ENCODE measurements at regions not wholly inside any gene's neighbourhood (a gene's known extent, or its start where the extent isn't known, plus 50 kb on each side); places are given as distances from the start of the nearest gene placed in this dataset.

- 0% methylated on average over 1 of the region's 1 CpG for WGBS (ENCODE audit: low lambda C conversion rate)
- intact Hi-C loops (cut with micrococcal nuclease; ENCODE audit: unreplicated experiment), result no loop called here
- BruUV-seq (replicated peaks), result no TSS peak
- in situ Hi-C loops (cut with HindIII; ENCODE audit: extremely low pct_ligation_motif_present, low pct_unique_long_range_greater_than_20kb), result no loop called here
- Histone ChIP-seq H3K36me3 (replicated peaks in 1 of 2; ENCODE audit: control insufficient read depth in 1 of 2, insufficient read depth in 2 of 2, low read length in 2 of 2) (no peaks in the 10 kb centered on the region), H3K4me1 (ENCODE audit: insufficient read depth, low read length) (no peaks in the 10 kb centered on the region), H4K20me1 (ENCODE audit: insufficient read depth, low read length) (no peaks in the 10 kb centered on the region), H3K9me3 (ENCODE audit: low read length) (no peaks in the 10 kb centered on the region), H3K27ac (ENCODE audit: extremely low read length, insufficient read depth, low read length) (no peak overlapping the region), H3K27me3 (ENCODE audit: control insufficient read depth in 1 of 2, insufficient read depth in 2 of 2, low read length in 2 of 2) (no peaks in the 10 kb centered on the region), H3K79me2 (ENCODE audit: insufficient read depth, low read length) (no peaks in the 10 kb centered on the region), H3K9ac (ENCODE audit: insufficient read depth, low read depth, low read length) (no peak overlapping the region), H3K4me3 (replicated peaks in 1 of 3; ENCODE audit: insufficient read depth in 1 of 3, low read depth in 2 of 3, low read length in 3 of 3) (no peak overlapping the region), H3K4me2 (ENCODE audit: low read depth, low read length) (no peak overlapping the region), H2AFZ (ENCODE audit: low read length) (no peak overlapping the region)
- FAIRE-seq, result no peak
- no peak for DNase-seq (ENCODE audit: low spot score)
- CTCF ChIA-PET (ENCODE audit: low intra/inter-chr PET ratio, low total read pairs), result no interaction called here
- TF ChIP-seq NFKBIZ (CRISPR knock-in tag; IDR thresholded peaks at IDR 0.05) (no peak), ZNF263 (CRISPR knock-in tag; IDR thresholded peaks at IDR 0.05) (no peak), IRF1 (CRISPR knock-in tag; IDR thresholded peaks at IDR 0.05; ENCODE audit: low read depth) (no peak), CENPX (CRISPR knock-in tag; IDR thresholded peaks at IDR 0.05) (no peak), RAD51 (IDR thresholded peaks at IDR 0.05; ENCODE audit: borderline replicate concordance) (no peak), STAT5B (CRISPR knock-in tag; IDR thresholded peaks at IDR 0.05) (no peak), FOSL2 (CRISPR knock-in tag; IDR thresholded peaks at IDR 0.05) (no peak), CBX5 (CRISPR knock-in tag; IDR thresholded peaks at IDR 0.05; ENCODE audit: borderline replicate concordance) (no peak), SOX6 (IDR thresholded peaks at IDR 0.05) (no peak), SOX6 (CRISPR knock-in tag; IDR thresholded peaks at IDR 0.05) (no peak), ZNF225 (CRISPR knock-in tag; IDR thresholded peaks at IDR 0.05) (no peak), MLXIP (CRISPR knock-in tag; IDR thresholded peaks at IDR 0.05; ENCODE audit: borderline replicate concordance) (no peak), ZNF746 (CRISPR knock-in tag; IDR thresholded peaks at IDR 0.05) (no peak), SRSF9 (IDR thresholded peaks at IDR 0.05; ENCODE audit: borderline replicate concordance, insufficient read depth, low read depth, low read length, poor library complexity, severe bottlenecking) (no peak), ZNF790 (CRISPR knock-in tag; IDR thresholded peaks at IDR 0.05; ENCODE audit: borderline replicate concordance) (no peak), ZNF768 (CRISPR knock-in tag; IDR thresholded peaks at IDR 0.05) (no peak), ZNF891 (CRISPR knock-in tag; IDR thresholded peaks at IDR 0.05) (no peak), KMT2A (CRISPR knock-in tag; IDR thresholded peaks at IDR 0.05) (no peak), ATF7 (IDR thresholded peaks at IDR 0.05) (no peak), ATF7 (CRISPR knock-in tag; IDR thresholded peaks at IDR 0.05) (no peak), HMG20A (CRISPR knock-in tag; IDR thresholded peaks at IDR 0.05; ENCODE audit: borderline replicate concordance) (no peak)
- TF ChIP-seq, protein P1, sequence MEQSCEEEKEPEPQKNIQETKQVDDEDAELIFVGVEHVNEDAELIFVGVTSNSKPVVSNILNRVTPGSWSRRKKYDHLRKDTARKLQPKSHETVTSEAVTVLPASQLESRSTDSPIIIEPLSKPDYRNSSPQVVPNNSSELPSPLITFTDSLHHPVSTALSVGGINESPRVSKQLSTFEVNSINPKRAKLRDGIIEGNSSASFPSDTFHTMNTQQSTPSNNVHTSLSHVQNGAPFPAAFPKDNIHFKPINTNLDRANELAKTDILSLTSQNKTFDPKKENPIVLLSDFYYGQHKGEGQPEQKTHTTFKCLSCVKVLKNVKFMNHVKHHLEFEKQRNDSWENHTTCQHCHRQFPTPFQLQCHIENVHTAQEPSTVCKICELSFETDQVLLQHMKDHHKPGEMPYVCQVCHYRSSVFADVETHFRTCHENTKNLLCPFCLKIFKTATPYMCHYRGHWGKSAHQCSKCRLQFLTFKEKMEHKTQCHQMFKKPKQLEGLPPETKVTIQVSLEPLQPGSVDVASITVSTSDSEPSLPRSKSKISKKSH (CRISPR knock-in tag; IDR thresholded peaks at IDR 0.05; ENCODE audit: borderline replicate concordance), result no peak
- POLR2A ChIA-PET, result no interaction called here
- no peak for ATAC-seq
Observed at GRCh38 chrX:95889279-95889678, 795.4 kb upstream of the DIAPH2 start.

All from HepG2 (cell line).